ENCODE measurements at regions not wholly inside any gene's neighbourhood (a gene's known extent, or its start where the extent isn't known, plus 50 kb on each side); places are given as distances from the start of the nearest gene placed in this dataset.

GRCh38 chrX:121301822-121302221, 254.4 kb downstream of the GLUD2 start:
- Histone ChIP-seq H4K20me1 (ENCODE audit: low read depth, low read length) (no peaks in the 10 kb centered on the region), H3K9me3 (ENCODE audit: insufficient read depth, low read length) (no peaks in the 10 kb centered on the region), H3K79me2 (ENCODE audit: insufficient read depth, low read length) (no peaks in the 10 kb centered on the region), H3K36me3 (ENCODE audit: low read length) (no peaks in the 10 kb centered on the region), H3K27ac (ENCODE audit: low read depth, low read length) (no peak overlapping the region), H3K4me3 (ENCODE audit: insufficient read depth, low read length, poor library complexity, severe bottlenecking) (no peak overlapping the region), H3K27me3 (ENCODE audit: low read length) (no peaks in the 10 kb centered on the region), H3K4me2 (ENCODE audit: low read depth, low read length, poor library complexity, severe bottlenecking) (no peak overlapping the region), H3K9me2 (replicated peaks; ENCODE audit: insufficient read depth, low read length) (no peaks in the 10 kb centered on the region), H3K9ac (ENCODE audit: low read length) (no peak overlapping the region), H2AFZ (ENCODE audit: low read depth, low read length, severe bottlenecking) (no peak overlapping the region), H3F3A (ENCODE audit: insufficient read depth) (no peaks in the 10 kb centered on the region)
- no peak for TF ChIP-seq CTCF (IDR thresholded peaks at IDR 0.05; ENCODE audit: insufficient read depth, low read length, poor library complexity, severe bottlenecking)
- no peak for TF ChIP-seq EZH2phosphoT487 (conservative IDR thresholded peaks at IDR 0.05; ENCODE audit: low read length)

GRCh38 chrX:121307449-121307848, 260.0 kb downstream of the GLUD2 start:
- Histone ChIP-seq H3K9me2 (replicated peaks; ENCODE audit: insufficient read depth, low read length) (no peaks in the 10 kb centered on the region), H3K4me3 (ENCODE audit: insufficient read depth, low read length, poor library complexity, severe bottlenecking) (no peak overlapping the region), H3F3A (ENCODE audit: insufficient read depth) (no peaks in the 10 kb centered on the region), H3K9ac (ENCODE audit: low read length) (no peak overlapping the region), H3K79me2 (ENCODE audit: insufficient read depth, low read length) (no peaks in the 10 kb centered on the region), H3K36me3 (ENCODE audit: low read length) (no peaks in the 10 kb centered on the region), H4K20me1 (ENCODE audit: low read depth, low read length) (no peaks in the 10 kb centered on the region), H3K27ac (ENCODE audit: low read depth, low read length) (no peak overlapping the region), H3K27me3 (ENCODE audit: low read length) (no peaks in the 10 kb centered on the region), H2AFZ (ENCODE audit: low read depth, low read length, severe bottlenecking) (no peak overlapping the region), H3K4me2 (ENCODE audit: low read depth, low read length, poor library complexity, severe bottlenecking) (no peak overlapping the region), H3K9me3 (ENCODE audit: insufficient read depth, low read length) (no peaks in the 10 kb centered on the region)
- TF ChIP-seq CTCF (IDR thresholded peaks at IDR 0.05; ENCODE audit: insufficient read depth, low read length, poor library complexity, severe bottlenecking) (no peak), EZH2phosphoT487 (conservative IDR thresholded peaks at IDR 0.05; ENCODE audit: low read length) (no peak)

GRCh38 chrX:121308276-121308805, 260.9 kb downstream of the GLUD2 start:
- no peaks in the 10 kb centered on the region for H3K27me3 ChIP-seq (ENCODE audit: low read length)
- H3K9me3 ChIP-seq (ENCODE audit: insufficient read depth, low read length), result no peaks in the 10 kb centered on the region
- H3K79me2 ChIP-seq (ENCODE audit: insufficient read depth, low read length), result no peaks in the 10 kb centered on the region
- no peak overlapping the region for H3K9ac ChIP-seq (ENCODE audit: low read length)
- H4K20me1 ChIP-seq (ENCODE audit: low read depth, low read length), result no peaks in the 10 kb centered on the region
- TF ChIP-seq EZH2phosphoT487 (conservative IDR thresholded peaks at IDR 0.05; ENCODE audit: low read length) (no peak), CTCF (IDR thresholded peaks at IDR 0.05; ENCODE audit: insufficient read depth, low read length, poor library complexity, severe bottlenecking) (no peak)
- H3K4me2 ChIP-seq (ENCODE audit: low read depth, low read length, poor library complexity, severe bottlenecking), result no peak overlapping the region
- H3K27ac ChIP-seq (ENCODE audit: low read depth, low read length), result no peak overlapping the region
- no peaks in the 10 kb centered on the region for H3K9me2 ChIP-seq (replicated peaks; ENCODE audit: insufficient read depth, low read length)
- H3K4me3 ChIP-seq (ENCODE audit: insufficient read depth, low read length, poor library complexity, severe bottlenecking), result no peak overlapping the region
- no peak overlapping the region for H2AFZ ChIP-seq (ENCODE audit: low read depth, low read length, severe bottlenecking)
- no peaks in the 10 kb centered on the region for H3F3A ChIP-seq (ENCODE audit: insufficient read depth)
- no peaks in the 10 kb centered on the region for H3K36me3 ChIP-seq (ENCODE audit: low read length)
